Uterus (tissue), 3 donors: ENCODE measurements at regions not wholly inside any gene's neighbourhood (a gene's known extent, or its start where the extent isn't known, plus 50 kb on each side); places are given as distances from the start of the nearest gene placed in this dataset.

Source experiments
- DNase-seq, 2 donors: peaks; one replicate each; pipeline ENCODE4 v3.0.0-alpha.2; 2019 to 2020
- H3K27ac ChIP-seq, 2 donors: fragments of 200-600 bp; sonication (generic); 1 replicate in 1 of 2; 2 replicates in 1 of 2; pipeline ENCODE4 v1.5.1; 2016 to 2018
- H3K27me3 ChIP-seq, 2 donors: fragments of 200-600 bp; sonication (generic); one replicate each; pipeline ENCODE4 v1.5.1; 2018 to 2019; ENCODE audit warnings: control low read depth in 1 of 2
- H3K36me3 ChIP-seq, 2 donors: fragments of 200-600 bp; sonication (generic); one replicate each; pipeline ENCODE4 v1.5.1; 2019; ENCODE audit warnings: control low read depth in 1 of 2
- H3K4me1 ChIP-seq, 2 donors: fragments of 200-600 bp; sonication (generic); one replicate each; pipeline ENCODE4 v1.5.1; 2018 to 2019; ENCODE audit warnings: control low read depth in 1 of 2
- H3K4me3 ChIP-seq, 2 donors: fragments of 200-600 bp; sonication (generic); 1 replicate in 1 of 2; 2 replicates in 1 of 2; pipeline ENCODE4 v1.5.1; 2018 to 2019; ENCODE audit warnings: mild to moderate bottlenecking in 1 of 2
- H3K9me3 ChIP-seq, 2 donors: fragments of 200-600 bp; sonication (generic); one replicate each; pipeline ENCODE4 v1.5.1; 2019; ENCODE audit warnings: control low read depth in 1 of 2
- POLR2A ChIP-seq, 2 donors: fragments of 450-650 bp; IDR thresholded peaks; one replicate each; pipeline ENCODE4 v1.6.1; 2016; ENCODE audit warnings: antibody characterized with exemption in 2 of 2, mild to moderate bottlenecking in 1 of 2, moderate library complexity in 1 of 2
- intact Hi-C: fragments of 100-400 bp; cut with DNase I; formaldehyde crosslinking; loops from one replicate; pipeline ENCODE4 v1.15.1; 2023; ENCODE audit warnings: low total_unique reads
- TF ChIP-seq, protein P1 (sequence below), 4 experiments: fragments of 200-600 bp in 2 of 4; fragments of 450-650 bp in 2 of 4; sonication (generic) in 2 of 4; IDR thresholded peaks; one replicate each; pipeline ENCODE4 v1.5.1; 2016 to 2019; ENCODE audit warnings: antibody characterized with exemption in 4 of 4, mild to moderate bottlenecking in 2 of 4, moderate library complexity in 1 of 4
- donor health status: DM: yes; HTN: yes; CAD: no.

- Histone ChIP-seq H3K4me3 (no peak overlapping the region), H3K27me3 (no peaks in the 10 kb centered on the region), H3K27ac (no peak overlapping the region), H3K9me3 (no peaks in the 10 kb centered on the region), H3K4me1 (no peaks in the 10 kb centered on the region), H3K36me3 (no peaks in the 10 kb centered on the region)
- intact Hi-C loops, result no loop called here
- TF ChIP-seq, protein P1, sequence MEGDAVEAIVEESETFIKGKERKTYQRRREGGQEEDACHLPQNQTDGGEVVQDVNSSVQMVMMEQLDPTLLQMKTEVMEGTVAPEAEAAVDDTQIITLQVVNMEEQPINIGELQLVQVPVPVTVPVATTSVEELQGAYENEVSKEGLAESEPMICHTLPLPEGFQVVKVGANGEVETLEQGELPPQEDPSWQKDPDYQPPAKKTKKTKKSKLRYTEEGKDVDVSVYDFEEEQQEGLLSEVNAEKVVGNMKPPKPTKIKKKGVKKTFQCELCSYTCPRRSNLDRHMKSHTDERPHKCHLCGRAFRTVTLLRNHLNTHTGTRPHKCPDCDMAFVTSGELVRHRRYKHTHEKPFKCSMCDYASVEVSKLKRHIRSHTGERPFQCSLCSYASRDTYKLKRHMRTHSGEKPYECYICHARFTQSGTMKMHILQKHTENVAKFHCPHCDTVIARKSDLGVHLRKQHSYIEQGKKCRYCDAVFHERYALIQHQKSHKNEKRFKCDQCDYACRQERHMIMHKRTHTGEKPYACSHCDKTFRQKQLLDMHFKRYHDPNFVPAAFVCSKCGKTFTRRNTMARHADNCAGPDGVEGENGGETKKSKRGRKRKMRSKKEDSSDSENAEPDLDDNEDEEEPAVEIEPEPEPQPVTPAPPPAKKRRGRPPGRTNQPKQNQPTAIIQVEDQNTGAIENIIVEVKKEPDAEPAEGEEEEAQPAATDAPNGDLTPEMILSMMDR (IDR thresholded peaks at IDR 0.05), result no peak
- TF ChIP-seq POLR2A (IDR thresholded peaks at IDR 0.05), result no peak
- no peak for DNase-seq
These were observed 61.3 kb upstream of the BARX2 start for GRCh38 chr11:129314371-129314770.

GRCh38 chr11:129313541-129314297 lies 61.9 kb upstream of the BARX2 start:
- H3K36me3 ChIP-seq, result no peaks in the 10 kb centered on the region
- H3K9me3 ChIP-seq, result no peaks in the 10 kb centered on the region
- no peaks in the 10 kb centered on the region for H3K4me1 ChIP-seq
- intact Hi-C loops, result no loop called here
- TF ChIP-seq, protein P1 (IDR thresholded peaks at IDR 0.05), result no peak
- no peak for TF ChIP-seq POLR2A (IDR thresholded peaks at IDR 0.05)
- no peak for DNase-seq
- H3K27ac ChIP-seq, result no peak overlapping the region
- H3K4me3 ChIP-seq, result no peak overlapping the region
- H3K27me3 ChIP-seq, result no peaks in the 10 kb centered on the region

GRCh38 chr11:129312730-129313503 lies 62.7 kb upstream of the BARX2 start:
- Histone ChIP-seq H3K27ac (no peak overlapping the region), H3K9me3 (no peaks in the 10 kb centered on the region), H3K36me3 (no peaks in the 10 kb centered on the region), H3K4me3 (no peak overlapping the region), H3K27me3 (no peaks in the 10 kb centered on the region), H3K4me1 (no peaks in the 10 kb centered on the region)
- no peak for DNase-seq
- TF ChIP-seq, protein P1 (IDR thresholded peaks at IDR 0.05), result no peak
- TF ChIP-seq POLR2A (IDR thresholded peaks at IDR 0.05), result no peak
- intact Hi-C loops, result no loop called here

DNA sequence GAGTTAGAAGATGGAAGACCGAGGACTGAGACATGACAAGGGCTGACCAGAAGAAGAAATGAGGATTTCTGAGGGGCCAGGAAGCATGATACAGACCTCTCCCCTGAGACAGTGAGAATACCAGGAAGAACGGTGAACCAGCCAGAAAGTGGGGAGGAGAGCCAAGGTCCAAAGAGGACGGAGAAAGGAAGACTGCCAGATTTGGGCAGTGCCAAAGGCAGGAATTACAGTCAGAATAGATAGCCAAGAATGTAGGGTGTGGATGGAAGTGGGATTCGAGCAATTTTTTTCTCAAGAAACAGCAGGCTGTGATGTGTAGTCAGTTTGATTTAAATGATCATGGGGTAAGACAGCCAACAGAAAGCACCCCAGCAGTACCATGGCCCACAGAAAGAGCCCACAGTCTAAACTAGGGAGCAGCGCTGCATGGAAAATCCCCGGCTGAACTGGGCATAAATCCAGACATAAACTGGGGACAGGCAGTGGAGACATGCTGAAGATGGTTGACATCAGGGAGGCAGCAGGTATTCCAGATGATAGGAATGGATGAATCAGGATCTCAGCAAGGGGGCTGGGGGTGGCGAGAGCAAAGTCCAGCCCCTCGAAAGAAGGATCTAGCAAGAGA lies 67.3 kb upstream of the BARX2 start:
- DNase-seq, result no peak
- TF ChIP-seq, protein P1 (IDR thresholded peaks at IDR 0.05), result no peak
- TF ChIP-seq POLR2A (IDR thresholded peaks at IDR 0.05), result no peak
- Histone ChIP-seq H3K27me3 (no peaks in the 10 kb centered on the region), H3K4me3 (no peak overlapping the region), H3K4me1 (no peaks in the 10 kb centered on the region), H3K27ac (no peak overlapping the region), H3K9me3 (no peaks in the 10 kb centered on the region), H3K36me3 (no peaks in the 10 kb centered on the region)
- intact Hi-C loops, result no loop called here

- TF ChIP-seq, protein P1 (IDR thresholded peaks at IDR 0.05), result no peak
- TF ChIP-seq POLR2A (IDR thresholded peaks at IDR 0.05), result no peak
- Histone ChIP-seq H3K9me3 (no peaks in the 10 kb centered on the region), H3K4me1 (no peaks in the 10 kb centered on the region), H3K36me3 (no peaks in the 10 kb centered on the region), H3K27me3 (no peaks in the 10 kb centered on the region), H3K27ac (no peak overlapping the region), H3K4me3 (no peak overlapping the region)
- DNase-seq, result no peak
- intact Hi-C loops, result no loop called here
These were observed 68.5 kb upstream of the BARX2 start for GRCh38 chr11:129307162-129307561.
